ENCODE measurements at regions not wholly inside any gene's neighbourhood (a gene's known extent, or its start where the extent isn't known, plus 50 kb on each side); places are given as distances from the start of the nearest gene placed in this dataset.

DNA sequence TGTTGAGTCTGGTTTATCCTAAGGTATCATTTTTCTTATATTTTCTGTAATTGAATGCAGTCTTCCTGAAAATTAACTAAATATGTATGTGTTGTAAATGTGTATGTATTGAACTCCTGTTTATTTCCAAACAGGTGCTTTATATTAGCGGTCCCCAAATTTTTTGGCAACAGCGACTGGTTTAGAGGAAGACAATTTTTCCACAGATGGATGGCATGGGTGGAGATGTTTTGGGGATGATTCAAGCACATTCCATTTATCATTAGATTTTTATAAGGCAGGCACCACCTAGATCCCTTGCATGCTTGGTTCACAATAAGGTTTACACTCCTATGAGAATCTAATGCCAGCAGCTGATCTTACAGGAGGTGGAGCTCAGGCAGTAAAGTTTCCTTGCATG, 210.5 kb upstream of the ANO3 start:
- FAIRE-seq, result no peak

DNA sequence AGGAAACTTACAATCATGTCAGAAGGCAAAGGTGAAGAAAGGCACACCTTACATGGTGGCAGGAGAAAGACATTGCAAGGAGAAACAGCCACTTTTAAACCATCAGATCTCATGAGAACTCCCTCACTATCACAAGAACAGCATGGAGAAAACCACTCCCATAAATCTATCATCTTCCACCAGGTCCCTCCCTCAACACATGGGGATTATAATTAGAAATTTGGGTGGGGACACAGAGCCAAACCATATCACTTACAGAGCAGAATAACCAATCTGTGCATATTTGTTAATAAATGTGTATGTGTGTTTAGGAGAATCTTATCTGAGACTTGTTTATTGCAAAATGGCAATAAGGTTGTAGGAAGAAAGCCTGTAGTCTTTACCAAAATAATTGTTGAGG, 205.2 kb upstream of the ANO3 start:
- FAIRE-seq, result no peak

DNA sequence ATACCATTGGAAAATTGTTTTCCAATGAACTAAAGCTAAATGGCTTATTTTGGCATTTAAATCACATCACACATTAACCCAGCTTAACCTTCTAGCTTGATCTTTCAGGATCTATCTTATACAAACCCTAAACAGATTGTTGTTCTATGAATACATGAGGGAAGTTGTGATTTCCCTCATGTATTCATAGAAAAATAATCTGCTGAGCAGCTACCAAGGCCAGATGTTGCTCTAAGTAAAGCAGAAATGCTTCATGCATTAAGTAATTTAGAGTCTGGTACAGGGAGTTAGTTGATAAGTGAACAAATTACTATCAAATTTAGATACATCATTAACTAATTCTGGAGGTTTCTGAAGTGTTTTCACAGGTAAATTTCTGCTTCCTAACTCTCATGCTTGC, 204.6 kb upstream of the ANO3 start:
- no peak for FAIRE-seq

DNA sequence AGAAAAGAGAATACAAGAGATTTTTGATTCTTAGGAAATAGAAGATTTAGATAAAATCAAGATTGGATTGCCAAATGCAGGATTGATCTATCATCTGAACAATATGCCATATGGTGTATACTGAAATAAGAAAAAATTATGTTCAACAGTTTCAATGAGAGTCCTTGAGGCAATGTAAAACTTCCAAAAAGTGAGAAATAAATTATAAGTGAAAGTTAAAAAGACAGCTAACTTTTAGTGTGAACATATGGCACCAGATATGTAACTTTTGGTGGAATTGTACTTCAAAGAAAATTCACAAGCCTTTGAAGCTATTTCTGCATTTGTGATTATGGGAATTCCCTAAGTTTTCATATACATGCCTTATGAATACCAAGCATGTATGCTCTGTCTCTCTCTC, 200.5 kb upstream of the ANO3 start:
- no peak for FAIRE-seq

DNA sequence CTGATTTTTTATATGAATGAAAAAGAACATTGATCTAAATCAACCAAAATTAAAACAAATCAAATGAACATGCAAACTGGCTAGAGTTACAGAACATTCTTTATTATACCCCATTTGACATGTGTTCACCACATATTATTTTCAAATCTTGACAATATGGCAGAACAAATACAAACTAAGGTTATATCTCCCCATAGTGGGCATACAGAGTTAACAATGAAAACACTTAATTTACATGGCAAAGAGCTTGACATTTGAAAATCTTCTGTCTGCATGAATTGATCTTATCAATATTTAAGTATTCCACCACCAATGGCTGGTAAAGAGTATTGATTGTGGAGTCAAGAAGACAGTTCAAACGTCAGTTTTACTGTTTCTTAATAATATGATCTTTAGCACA, 197.9 kb upstream of the ANO3 start:
- no peak for FAIRE-seq

- no peak for FAIRE-seq
Measured at GRCh38 chr11:26134481-26135355, 197.2 kb upstream of the ANO3 start.

GRCh38 chr11:26137651-26138050, 194.3 kb upstream of the ANO3 start:
- no peak for FAIRE-seq

GRCh38 chr11:26142891-26143290, 189.0 kb upstream of the ANO3 start:
- FAIRE-seq, result no peak

GRCh38 chr11:26143566-26144290, 188.2 kb upstream of the ANO3 start:
- FAIRE-seq, result no peak

GRCh38 chr11:26144291-26144690, 187.6 kb upstream of the ANO3 start:
- no peak for FAIRE-seq

DNA sequence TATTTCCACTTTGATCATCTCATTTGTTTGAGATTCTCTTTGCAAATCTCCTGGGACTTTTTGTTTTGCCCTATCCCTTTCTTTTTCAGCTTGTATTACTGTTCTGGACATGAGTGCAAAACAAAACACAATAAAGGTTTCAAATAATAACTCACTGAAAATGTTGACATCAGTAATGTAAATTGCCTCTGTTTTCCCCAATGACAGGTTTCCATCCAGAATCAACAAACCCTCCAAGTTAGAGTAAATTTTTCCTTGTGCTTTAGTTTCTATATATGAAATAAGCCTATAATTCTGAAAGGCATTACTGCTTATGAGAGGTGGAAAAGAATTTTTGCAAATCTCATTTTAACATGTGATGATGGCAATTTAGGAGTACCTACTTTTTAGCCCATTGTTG, 187.0 kb upstream of the ANO3 start:
- no peak for FAIRE-seq

- FAIRE-seq, result no peak
Measured at GRCh38 chr11:26149585-26149984, 182.3 kb upstream of the ANO3 start.

- FAIRE-seq, result no peak
Measured at GRCh38 chr11:26150031-26150430, 181.9 kb upstream of the ANO3 start.

GRCh38 chr11:26158251-26158650, 173.7 kb upstream of the ANO3 start:
- FAIRE-seq, result no peak

DNA sequence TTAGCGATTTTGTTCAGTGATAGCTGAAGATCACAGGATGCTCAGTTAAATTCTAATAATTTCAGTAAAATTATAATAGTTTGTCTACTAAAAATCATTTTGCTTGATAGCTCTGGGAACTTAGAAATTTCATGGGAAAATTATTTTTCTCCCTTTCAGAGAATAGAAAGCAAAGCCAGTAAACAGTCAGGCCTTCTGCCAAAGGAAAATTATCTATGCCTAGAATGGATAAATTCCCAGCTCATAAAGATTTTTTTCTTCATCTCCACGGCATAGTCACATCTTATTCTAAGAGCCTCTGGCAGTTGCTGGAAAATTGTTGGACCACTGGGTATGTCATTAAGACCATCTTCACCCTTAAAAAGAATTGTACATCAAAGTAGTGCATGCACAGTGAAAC, 169.6 kb upstream of the ANO3 start:
- no peak for FAIRE-seq

DNA sequence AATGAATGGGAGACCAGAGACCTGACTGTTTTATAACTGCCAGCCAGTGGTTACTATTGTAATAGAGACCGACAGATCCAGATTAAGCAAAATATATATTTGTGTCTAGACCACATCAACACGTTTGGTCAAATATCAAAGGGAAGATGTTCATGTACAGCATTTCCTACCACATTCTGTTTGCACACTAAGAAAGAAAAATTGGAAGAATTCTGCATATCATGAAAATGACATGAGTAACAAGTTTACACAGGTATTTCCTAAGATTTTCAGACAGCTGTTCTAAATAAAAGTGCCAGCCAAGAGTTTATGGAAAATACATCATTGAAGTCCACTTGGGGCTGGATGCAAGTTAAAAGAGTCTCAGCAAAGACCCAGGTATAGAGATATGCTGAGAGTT, 145.5 kb upstream of the ANO3 start:
- no peak for FAIRE-seq

- FAIRE-seq, result no peak
Measured at GRCh38 chr11:26187639-26188038, 144.3 kb upstream of the ANO3 start.

DNA sequence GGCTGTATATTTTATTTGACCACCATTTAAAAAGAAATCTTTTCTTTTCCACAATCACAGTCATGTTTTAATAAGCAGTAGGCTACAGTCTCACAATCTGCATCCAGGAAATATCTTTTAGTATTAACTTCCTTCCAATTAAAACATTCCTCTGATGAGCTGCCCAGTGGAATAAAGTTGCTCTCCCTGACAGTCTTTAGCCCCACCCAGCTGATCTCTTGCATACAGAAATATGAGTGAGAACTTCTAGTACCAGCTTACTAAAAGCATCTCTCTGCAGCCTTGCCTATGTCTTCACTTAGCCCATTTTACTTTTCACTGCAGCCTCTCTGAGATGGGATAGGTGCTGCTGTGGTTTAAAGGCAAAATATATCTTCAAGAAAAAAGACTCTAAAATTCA, 143.4 kb upstream of the ANO3 start:
- FAIRE-seq, result no peak

DNA sequence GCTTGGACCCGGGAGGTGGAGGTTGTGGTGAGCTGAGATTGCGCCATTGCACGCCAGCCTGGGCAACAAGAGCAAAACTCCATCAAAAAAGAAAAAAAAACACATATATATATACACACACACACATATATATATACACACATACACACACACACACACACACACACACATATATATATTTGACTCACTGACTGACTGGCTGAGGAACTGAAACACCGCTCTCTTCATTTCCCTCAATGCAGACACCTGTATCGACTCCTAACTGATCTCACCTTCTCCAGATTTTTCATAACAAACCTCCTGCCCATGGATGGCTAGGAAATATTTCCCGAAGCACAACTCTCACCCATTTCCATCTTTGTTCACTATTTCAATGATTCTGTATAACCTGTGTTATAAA, 140.7 kb upstream of the ANO3 start:
- FAIRE-seq, result no peak

DNA sequence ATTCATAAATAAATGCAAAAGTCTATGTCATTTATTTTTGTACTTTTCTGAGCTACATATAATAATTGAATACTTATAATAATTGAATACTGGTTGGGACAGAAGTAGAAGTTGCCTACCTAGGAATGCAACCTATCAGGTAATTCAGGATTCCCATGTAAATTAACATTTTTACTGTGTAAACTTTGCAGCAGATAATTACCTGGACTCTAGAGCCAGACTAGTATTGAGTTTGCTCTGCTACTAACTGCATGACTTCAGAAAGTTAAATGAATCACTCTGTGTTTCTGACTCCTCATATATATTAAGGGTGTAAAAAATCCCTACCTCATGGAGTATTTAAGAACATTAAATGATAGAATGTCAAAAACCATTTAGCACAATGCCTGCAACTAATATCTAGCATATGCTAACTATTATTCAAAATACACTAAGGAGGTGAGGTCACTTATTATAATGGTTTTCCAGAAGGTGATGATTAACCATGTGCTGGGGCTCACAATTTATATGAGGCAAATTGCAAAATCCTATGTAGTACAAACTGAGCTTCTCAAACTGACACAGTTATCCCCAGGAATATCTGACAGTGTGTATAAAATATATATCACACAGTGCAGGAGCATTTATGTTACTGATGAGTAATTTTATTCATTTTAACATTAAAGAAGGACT, 138.1 kb upstream of the ANO3 start:
- FAIRE-seq, result no peak

DNA sequence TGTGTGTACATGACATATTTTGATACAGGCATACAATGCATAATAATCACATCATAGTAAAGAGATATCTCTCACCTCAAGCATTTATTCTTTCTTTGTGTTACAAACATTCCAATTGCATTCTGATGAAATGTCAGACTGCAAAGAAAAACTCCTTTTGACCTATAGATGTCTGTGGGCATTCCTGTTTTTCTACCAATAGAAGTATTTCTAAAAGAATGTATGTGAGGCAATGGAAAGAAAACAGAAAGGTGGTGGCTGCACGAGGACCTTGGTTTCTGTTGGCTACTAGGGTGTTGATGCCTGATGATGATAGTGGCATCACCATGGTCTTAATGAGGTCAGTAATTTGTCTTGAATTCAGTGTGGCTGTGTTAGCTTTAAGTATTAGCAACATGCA, 137.0 kb upstream of the ANO3 start:
- FAIRE-seq, result no peak

GRCh38 chr11:26198532-26199096, 133.3 kb upstream of the ANO3 start:
- no peak for FAIRE-seq

DNA sequence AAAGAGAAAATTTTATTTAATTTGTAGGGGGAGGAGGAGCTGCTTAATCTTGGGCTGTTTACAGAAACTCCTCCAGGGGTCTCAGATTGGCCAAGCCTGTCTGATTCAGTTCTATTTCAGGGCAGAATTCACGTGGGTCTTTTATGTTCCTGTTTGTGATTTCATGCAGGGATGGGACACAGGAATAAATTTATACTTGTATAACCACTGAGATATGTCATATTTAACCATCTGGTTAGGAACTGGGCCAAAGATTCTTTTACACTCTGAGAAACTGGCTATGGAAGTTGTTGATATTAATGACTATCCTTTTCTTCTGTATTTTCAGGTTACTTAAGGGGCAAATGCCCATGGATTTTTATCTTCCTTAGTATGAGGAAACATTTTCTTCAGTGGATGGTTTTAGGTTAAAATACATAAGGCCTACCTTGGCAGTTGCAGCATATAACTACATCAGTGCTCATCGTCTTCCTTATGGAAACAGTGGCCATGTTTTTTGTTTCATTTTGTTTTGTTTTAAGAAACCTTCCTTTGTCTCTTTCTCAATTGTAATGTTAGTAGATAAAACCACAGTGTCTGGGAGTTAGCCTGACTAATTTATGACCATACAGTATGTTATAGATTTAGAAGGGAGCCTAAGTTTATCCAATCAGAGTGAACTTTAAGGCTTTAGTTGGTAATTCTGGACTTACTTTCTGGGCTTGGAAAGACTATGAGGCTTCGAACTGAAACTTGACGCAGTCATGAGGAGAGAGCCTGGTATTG, 132.4 kb upstream of the ANO3 start:
- no peak for FAIRE-seq

All from TTC549 (cell line).